ENCODE measurements at regions not wholly inside any gene's neighbourhood (a gene's known extent, or its start where the extent isn't known, plus 50 kb on each side); places are given as distances from the start of the nearest gene placed in this dataset.

DNA sequence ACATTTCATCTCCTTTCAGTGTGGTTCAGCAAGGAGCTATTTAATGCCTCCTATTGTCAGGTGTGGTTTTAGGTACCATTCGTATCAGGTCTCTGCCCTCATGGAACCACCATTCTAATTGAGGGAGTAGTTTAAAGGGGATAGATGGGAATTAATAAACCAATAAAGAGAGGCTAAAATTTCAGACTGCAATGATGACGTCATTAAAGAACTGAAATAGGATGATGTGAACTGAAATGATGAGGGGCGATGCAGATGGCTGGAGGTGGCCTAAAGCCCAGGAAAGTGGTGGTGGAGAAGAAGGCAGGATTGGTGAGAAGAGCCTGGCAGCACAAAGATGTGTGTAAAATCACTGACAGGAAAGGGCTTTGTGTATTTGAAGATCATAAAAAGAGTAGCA is 148.9 kb upstream of the RBFOX1 start:
- TF ChIP-seq EZH2phosphoT487 (IDR thresholded peaks at IDR 0.05; ENCODE audit: insufficient read depth, low read depth) (no peak), EZH2 (IDR thresholded peaks at IDR 0.05; ENCODE audit: insufficient read depth, poor library complexity, severe bottlenecking) (no peak)

All from GM23248 (cell line).